ENCODE measurements at regions not wholly inside any gene's neighbourhood (a gene's known extent, or its start where the extent isn't known, plus 50 kb on each side); places are given as distances from the start of the nearest gene placed in this dataset.

DNA sequence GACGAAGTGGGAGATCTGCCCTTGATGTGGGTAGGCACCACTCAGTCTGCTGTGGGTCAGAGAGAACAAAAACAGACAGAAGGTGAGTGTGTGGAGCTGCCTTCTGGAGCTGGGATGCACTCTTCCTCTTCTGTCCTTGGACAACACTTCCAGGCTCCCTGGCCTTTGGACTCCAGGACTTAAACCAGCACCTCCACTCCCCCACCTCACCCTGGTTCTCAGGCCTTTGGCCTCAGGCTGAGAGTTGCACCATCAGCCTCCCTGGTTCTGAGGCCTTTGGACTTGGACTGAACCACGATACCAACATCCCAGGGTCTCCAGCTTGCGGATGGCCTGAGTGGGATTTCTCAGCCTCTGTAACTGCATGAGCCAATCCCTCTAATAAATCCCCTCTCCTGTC is 68.1 kb upstream of the STUM start:
- intact Hi-C loops (cut with micrococcal nuclease; ENCODE audit: unreplicated experiment), result no loop called here
- DNase-seq, result no peak
- Mint-ChIP-seq H3K36me3 (ENCODE audit: insufficient read depth, unreplicated experiment) (no peaks in the 10 kb centered on the region), H3K4me3 (ENCODE audit: low read depth, unreplicated experiment) (no peak overlapping the region), H3K27me3 (ENCODE audit: unreplicated experiment) (peaks cover 16% of the 10 kb centered on the region), H3K4me1 (ENCODE audit: low read depth, unreplicated experiment) (no peaks in the 10 kb centered on the region), H3K27ac (ENCODE audit: unreplicated experiment) (no peak overlapping the region), H3K9me3 (ENCODE audit: low read depth, unreplicated experiment) (no peaks in the 10 kb centered on the region)
- no peak for TF ChIP-seq CTCF (IDR thresholded peaks at IDR 0.05; ENCODE audit: unreplicated experiment)
- BruUV-seq (replicated peaks), result no TSS peak
- CTCF ChIA-PET, result no interaction called here

DNA sequence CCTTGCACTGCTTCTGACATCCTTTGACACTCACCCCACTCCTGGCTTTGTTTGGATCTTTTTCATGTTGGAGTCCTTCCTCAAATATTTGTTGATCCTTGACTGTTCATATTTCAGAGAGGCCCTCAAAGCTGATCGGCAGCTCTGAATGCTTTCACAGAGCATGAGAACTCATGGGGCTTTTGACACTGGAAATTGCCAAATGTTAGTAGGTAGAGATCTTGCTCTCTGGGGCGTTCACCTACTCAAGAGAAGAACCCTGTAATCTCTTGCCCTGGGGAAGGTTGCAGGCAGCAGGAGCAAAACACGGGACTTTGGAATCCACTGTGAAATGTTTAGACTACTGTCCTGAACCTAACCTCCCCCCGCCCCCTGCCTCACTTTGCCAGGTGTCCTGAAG is 67.4 kb upstream of the STUM start:
- CTCF ChIA-PET, result no interaction called here
- no peak overlapping the region for H3K4me3 Mint-ChIP-seq (ENCODE audit: low read depth, unreplicated experiment)

GRCh38 chr1:226482196-226482595 is 66.4 kb upstream of the STUM start:
- no TSS peak for BruUV-seq (replicated peaks)
- intact Hi-C loops (cut with micrococcal nuclease; ENCODE audit: unreplicated experiment), result no loop called here
- DNase-seq, result no peak
- Mint-ChIP-seq H3K36me3 (ENCODE audit: insufficient read depth, unreplicated experiment) (no peaks in the 10 kb centered on the region), H3K27me3 (ENCODE audit: unreplicated experiment) (no peaks in the 10 kb centered on the region), H3K9me3 (ENCODE audit: low read depth, unreplicated experiment) (no peaks in the 10 kb centered on the region), H3K4me3 (ENCODE audit: low read depth, unreplicated experiment) (no peak overlapping the region), H3K4me1 (ENCODE audit: low read depth, unreplicated experiment) (no peaks in the 10 kb centered on the region), H3K27ac (ENCODE audit: unreplicated experiment) (no peak overlapping the region)
- CTCF ChIA-PET, result no interaction called here
- no peak for TF ChIP-seq CTCF (IDR thresholded peaks at IDR 0.05; ENCODE audit: unreplicated experiment)

More for the DNA sequence above, 67.4 kb upstream of the STUM start:
- no peaks in the 10 kb centered on the region for H3K9me3 Mint-ChIP-seq (ENCODE audit: low read depth, unreplicated experiment)
- peaks cover 9% of the 10 kb centered on the region for H3K27me3 Mint-ChIP-seq (ENCODE audit: unreplicated experiment)
- TF ChIP-seq CTCF (IDR thresholded peaks at IDR 0.05; ENCODE audit: unreplicated experiment), result no peak
- no peaks in the 10 kb centered on the region for H3K4me1 Mint-ChIP-seq (ENCODE audit: low read depth, unreplicated experiment)
- intact Hi-C loops (cut with micrococcal nuclease; ENCODE audit: unreplicated experiment), result no loop called here
- no TSS peak for BruUV-seq (replicated peaks)
- H3K27ac Mint-ChIP-seq (ENCODE audit: unreplicated experiment), result no peak overlapping the region
- DNase-seq, result no peak
- H3K36me3 Mint-ChIP-seq (ENCODE audit: insufficient read depth, unreplicated experiment), result no peaks in the 10 kb centered on the region

DNA sequence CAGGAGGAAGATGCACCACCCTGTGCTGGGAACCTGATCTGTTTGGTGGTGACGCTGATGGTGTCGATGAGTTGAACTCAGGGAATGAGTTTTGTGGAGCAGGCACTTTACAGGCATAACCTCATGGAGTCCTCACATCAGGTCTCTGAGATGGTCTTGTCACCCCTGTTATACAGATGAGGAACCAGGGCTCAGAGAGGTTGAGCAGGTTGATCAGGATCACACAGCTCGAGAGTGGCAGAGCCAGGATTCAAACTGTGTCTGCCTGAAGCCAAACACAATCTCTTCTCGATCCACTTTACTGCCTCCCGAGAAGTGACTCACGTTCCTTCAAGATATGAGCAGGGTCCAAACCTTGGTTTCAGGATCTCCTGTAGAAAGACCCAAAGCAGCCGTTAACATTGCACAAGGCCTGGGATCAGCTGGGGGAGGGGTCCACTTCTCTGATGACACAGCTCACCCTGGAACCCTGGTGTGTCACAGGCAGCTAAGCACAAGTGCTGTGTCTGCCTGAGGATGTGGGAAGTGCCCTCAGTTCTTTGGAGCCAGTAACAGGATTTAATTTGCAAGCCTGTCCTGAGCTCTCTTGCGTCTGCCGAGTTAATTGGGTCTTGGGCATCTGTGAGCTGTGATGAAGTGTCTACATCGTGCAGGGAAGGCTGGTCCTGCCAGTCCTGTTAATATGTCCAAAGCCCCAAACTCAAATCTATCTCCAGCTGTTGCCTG is 65.4 kb upstream of the STUM start:
- no TSS peak for BruUV-seq (replicated peaks)
- Mint-ChIP-seq H3K27me3 (ENCODE audit: unreplicated experiment) (no peaks in the 10 kb centered on the region), H3K4me3 (ENCODE audit: low read depth, unreplicated experiment) (no peak overlapping the region), H3K9me3 (ENCODE audit: low read depth, unreplicated experiment) (no peaks in the 10 kb centered on the region), H3K4me1 (ENCODE audit: low read depth, unreplicated experiment) (peaks cover 5% of the 10 kb centered on the region), H3K36me3 (ENCODE audit: insufficient read depth, unreplicated experiment) (no peaks in the 10 kb centered on the region), H3K27ac (ENCODE audit: unreplicated experiment) (no peak overlapping the region)
- intact Hi-C loops (cut with micrococcal nuclease; ENCODE audit: unreplicated experiment), result no loop called here
- TF ChIP-seq CTCF (IDR thresholded peaks at IDR 0.05; ENCODE audit: unreplicated experiment), result no peak
- CTCF ChIA-PET, result no interaction called here
- DNase-seq, result no peak
